ENCODE measurements at regions not wholly inside any gene's neighbourhood (a gene's known extent, or its start where the extent isn't known, plus 50 kb on each side); places are given as distances from the start of the nearest gene placed in this dataset.

DNA sequence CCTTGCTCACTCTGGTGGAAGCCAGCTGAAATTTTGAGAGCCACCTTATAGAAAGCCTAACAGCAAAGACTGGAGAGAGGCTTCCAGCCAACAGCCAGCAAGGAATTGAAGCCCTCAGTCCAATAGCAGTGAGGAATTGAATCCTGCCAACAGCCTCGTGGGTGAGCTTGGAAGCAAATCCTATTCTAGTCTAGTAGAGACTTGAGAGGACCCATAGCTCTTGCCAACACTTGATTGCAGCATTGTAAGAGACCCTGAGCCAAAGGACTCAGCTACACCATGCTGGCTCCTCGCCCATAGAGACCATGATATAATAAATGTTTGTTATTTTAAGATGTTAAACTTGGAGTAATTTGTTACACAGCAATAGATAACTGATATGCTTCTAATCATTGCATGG lies 403.0 kb upstream of the TNP1 start:
- peak; percentile 70 for DNase-seq

GRCh38 chr2:217261452-217261851 lies 401.6 kb upstream of the TNP1 start:
- no peak for DNase-seq

- DNase-seq = no peak
Measured at GRCh38 chr2:217260441-217261115, 400.7 kb upstream of the TNP1 start.

- DNase-seq = no peak
Measured at GRCh38 chr2:217258170-217258569, 398.3 kb upstream of the TNP1 start.

DNA sequence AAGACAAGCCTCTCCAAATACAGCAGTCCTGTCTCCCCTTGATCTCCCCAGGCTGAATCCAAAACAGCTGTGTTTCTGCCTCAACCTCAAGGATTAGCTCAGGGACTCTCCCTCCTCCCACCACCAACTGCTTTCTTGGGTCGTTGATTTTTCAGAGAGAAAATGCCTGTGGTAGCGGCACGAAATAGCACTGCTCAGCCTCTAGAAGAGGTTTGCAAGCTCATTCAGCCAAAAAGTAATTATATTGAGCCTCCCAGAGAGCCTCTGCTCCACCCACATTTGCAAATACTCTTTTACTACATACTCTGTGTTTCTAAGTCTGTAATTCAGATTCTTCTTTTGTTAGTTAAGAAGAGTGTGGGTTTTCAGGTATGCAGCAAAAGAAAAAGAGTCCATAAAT lies 396.4 kb upstream of the TNP1 start:
- peak; percentile 100 for DNase-seq

DNA sequence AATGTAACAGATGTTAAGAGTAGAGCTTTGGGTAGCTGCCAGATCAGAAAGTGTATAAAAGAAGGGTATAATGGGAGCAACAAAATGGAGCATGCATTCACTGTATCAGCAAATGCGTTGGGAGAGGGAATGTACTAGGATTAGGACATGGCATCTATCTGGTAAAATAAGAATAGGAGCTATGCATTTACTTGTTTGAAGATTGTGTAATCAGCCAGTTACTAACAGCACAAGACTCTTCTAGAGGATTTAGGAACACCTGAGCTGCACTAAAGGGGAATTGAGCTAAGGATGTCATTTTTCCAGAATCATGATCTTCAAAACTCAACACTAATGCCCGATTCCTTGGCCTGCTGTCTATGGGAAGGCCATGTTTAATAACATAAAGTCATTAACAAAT lies 394.2 kb upstream of the TNP1 start:
- no peak for DNase-seq

- DNase-seq = no peak
Measured at GRCh38 chr2:217252181-217252580, 392.3 kb upstream of the TNP1 start.

- DNase-seq = peak; percentile 36
Measured at GRCh38 chr2:217250013-217250524, 390.2 kb upstream of the TNP1 start.

- DNase-seq = peak; percentile 67
Measured at GRCh38 chr2:217249121-217250012, 389.5 kb upstream of the TNP1 start.

DNA sequence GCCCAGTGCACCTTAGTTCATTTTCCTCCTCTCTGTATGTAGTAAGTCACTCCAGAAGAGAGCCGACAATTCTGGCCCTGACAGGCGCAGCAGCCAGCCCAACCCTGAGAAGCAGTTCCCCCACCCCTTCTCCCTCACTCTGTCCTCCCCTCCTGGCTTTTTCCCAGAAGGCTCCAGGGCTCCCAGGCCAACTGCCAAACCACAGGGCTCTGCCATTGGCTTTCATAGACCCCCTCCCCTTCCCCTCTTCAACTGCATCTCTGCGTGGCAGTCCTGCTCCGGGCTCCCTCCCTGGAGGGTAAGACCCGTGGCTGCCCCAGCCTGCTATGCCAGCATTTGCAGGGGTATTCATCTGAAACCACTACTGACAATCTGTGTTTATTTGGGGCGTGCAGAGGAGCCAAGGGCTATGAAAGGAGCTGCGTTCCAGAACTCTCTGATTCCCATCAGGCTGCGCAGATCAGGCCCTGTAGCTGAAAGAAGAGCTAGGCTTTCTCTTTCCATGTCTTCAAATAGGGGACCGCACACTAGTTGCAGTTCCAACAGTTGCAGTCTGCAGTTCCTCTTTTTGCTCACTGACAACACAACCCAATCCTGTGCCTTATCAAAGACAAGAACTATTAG lies 388.6 kb upstream of the TNP1 start:
- DNase-seq = peak; percentile 95

DNA sequence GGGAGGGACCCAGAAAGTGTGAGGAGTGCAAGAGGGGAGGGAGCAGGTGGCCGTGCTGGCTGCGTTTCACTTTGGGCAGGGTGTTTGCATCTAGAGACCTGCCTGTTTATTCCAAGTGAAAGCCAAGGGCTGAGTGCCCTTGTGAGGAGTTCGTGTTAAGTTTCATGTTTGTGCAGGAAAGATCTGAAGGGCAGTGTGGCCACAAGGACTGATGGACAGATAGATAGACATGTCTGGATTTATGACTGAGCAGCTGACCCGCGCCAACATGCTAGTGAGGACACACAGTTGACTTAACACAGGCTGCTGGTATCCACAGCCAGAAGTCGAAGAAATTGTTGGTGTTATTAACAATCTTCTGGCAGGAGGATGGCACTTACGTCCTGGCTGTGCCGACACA lies 387.6 kb upstream of the TNP1 start:
- DNase-seq = peak; percentile 88

GRCh38 chr2:217246108-217246507 lies 386.2 kb upstream of the TNP1 start:
- no peak for DNase-seq

DNA sequence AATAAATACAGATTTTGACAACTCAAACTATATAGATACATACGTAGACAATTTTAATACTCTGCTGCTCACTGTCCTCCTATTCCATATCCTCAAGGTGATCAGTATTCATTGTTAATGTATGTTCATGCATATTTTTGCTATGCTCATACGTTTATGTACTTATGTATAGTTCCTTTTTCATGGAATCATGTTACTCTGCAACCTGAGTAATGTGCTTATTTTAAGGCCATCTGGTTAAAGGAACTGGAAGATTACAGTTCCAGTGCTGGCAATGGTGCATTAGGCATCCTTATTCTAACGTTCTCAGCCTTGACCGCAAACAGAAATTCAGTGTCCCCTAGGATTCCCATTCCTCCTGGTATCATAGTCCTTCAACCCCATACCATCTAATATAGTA lies 385.0 kb upstream of the TNP1 start:
- no peak for DNase-seq

GRCh38 chr2:217242947-217243346 lies 383.1 kb upstream of the TNP1 start:
- DNase-seq = no peak

- no peak for DNase-seq
Measured at GRCh38 chr2:217231724-217232123, 371.9 kb upstream of the TNP1 start.

DNA sequence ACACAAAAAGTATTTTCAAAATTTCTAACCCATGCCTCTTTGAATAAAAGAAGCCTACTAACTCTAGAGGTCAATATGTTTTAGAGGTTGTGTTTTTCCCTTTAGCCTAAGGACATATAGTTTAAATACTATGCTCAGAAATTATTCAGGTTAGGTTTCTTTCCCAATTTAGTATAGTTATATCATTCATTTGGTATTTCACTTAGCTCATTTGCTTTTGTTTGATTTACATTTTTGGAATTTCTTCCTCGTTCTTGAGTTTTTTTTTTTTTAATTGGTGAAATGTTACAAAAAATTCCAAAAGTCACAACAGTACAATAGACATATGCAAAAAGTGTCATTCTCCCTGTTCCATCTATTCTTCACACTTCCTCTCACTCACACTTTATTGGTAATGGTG lies 371.3 kb upstream of the TNP1 start:
- DNase-seq = no peak

DNA sequence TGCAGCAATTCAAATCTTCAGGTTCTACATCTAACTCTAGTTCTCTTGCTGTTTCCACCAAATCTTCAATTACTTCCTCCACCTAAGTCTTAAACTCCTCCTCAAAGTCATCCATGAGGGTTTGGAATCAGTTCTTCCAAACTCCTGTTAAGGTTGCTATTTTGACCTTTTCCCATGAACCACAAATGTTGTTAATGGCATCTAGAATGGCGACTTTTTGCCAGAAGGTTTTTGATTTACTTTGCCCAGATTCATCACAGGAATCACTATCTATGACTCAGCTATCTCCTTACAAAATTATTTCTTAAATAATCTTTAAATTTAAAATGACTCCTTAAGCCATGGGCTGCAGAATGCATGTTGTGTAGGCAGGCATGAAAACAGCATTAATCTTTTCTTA lies 368.9 kb upstream of the TNP1 start:
- DNase-seq = no peak

DNA sequence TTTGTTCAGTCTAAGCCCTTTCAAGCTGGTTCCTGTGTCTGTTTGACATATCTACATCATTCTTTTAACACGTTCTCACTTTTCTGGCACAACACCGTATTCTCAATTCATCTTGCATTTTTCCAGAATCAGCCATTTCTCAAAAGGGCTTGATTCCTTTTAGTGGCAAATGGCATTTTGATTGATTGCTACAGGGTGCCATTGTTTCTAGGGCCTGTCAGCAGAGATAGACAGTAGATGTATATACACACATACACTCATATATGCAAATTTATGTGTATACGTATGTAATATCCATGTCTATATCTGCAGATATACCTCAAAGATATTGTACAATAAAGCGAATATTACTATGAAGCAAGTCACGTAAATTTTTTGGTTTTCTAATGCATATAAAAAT lies 367.9 kb upstream of the TNP1 start:
- no peak for DNase-seq

DNA sequence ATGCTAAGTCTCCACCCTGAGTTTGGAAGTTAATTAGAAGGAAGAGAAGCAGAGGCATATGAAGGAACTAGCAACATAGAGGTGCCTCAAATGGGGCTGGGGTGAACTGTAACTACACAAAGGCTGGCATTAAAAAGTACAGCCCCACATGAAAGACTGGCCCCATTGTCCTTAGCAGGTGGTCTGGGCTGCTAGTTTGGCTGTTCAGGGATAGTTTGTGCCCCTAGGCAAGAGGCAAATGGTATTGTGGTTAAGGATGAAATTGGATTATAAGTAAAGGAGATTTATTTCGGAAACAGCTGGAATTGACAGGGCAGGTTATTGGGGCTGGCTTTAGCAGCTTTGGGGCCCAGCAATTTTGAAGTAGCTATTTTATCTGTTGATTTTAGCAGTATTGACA lies 365.7 kb upstream of the TNP1 start:
- no peak for DNase-seq

GRCh38 chr2:217223222-217223930 lies 363.5 kb upstream of the TNP1 start:
- DNase-seq = no peak

DNA sequence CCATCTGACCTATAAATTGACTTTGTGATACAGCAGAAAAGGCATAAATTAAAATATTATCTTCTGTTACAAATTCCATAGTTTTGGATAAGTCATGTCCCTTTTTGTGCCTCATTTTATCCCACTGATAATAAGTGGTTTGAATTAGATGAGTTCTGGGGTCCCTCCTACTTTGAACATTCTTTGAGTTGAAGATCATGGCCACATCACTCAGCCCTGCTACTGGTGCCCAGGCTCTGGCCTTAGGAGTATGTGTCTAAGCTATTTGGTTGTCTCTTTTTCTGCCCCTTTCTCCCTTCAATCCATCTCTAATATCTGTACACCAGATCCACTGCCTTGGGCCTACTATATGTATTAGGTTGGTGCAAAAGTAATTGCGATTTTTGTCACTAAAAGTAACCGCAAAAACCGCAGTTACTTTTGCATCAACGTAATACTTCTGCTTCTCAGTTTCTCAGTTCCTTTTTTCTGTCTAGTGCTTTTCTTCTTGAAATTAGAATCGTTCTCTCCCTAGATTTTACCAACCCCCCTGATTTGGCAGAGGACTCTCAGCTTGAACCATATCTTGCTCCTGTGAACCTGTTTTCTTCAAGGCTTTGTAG lies 362.5 kb upstream of the TNP1 start:
- DNase-seq = no peak

DNA sequence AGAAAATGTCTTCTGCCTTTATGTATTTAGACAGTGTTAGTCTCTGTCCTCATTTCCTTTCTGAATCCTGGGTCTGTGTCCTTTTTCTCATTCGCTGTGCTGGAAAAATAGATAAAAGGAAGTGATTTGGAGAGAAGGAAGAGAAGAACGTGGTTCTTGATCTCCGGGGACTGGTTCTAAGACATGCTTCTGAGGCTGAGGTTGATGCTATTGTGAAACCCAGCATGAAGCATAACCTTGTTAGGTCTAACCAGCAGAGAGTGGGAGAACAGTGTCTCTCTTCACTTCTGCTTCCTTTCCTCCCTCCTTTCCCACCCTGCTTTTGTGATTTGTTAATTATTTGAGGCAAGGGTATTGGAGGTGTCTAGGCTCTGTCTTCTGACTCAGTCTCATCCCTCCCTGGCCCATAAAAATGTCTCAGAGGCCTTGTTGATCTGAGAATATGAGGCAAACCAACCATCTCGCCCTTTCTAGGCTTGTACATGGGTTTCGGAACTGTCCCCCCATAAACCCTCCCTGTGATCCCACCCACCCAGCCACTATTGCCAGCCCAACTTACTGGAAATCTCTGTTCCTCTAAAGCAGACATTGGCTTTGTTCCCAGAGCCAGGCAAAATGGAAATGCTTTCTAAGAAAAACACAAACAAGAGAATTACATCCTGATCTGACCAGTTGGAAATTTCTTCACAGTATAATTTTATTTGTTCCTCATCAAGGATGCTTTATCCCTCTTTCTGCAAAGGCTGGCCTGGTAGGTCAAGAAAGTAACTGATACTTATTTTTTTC lies 360.6 kb upstream of the TNP1 start:
- DNase-seq = no peak

Data from DMS79 treated with DMSO at 0.1 percent for 48 hours (cell line).